GM20000 (cell line): ENCODE measurements at regions not wholly inside any gene's neighbourhood (a gene's known extent, or its start where the extent isn't known, plus 50 kb on each side); places are given as distances from the start of the nearest gene placed in this dataset.

ENCODE experiments used
- DNase-seq: peaks from one replicate; pipeline ENCODE4 v3.0.0; 2012; ENCODE audit warnings: low spot score
- CTCF ChIP-seq: IDR thresholded peaks from 2 replicates; pipeline ENCODE4 v1.5.1; 2012; ENCODE audit warnings: mild to moderate bottlenecking, control low read depth; ENCODE audit errors: extremely low read depth, missing control alignments

GRCh38 chr2:223235986-223236385, 184.0 kb downstream of the KCNE4 start:
- no peak for TF ChIP-seq CTCF
- no peak for DNase-seq

GRCh38 chr2:223238301-223238700, 186.3 kb downstream of the KCNE4 start:
- no peak for TF ChIP-seq CTCF
- DNase-seq = no peak

GRCh38 chr2:223243233-223243632, 191.2 kb downstream of the KCNE4 start:
- TF ChIP-seq CTCF = no peak
- no peak for DNase-seq

GRCh38 chr2:223247136-223247535, 195.1 kb downstream of the KCNE4 start:
- no peak for DNase-seq
- no peak for TF ChIP-seq CTCF

- TF ChIP-seq CTCF = no peak
- no peak for DNase-seq
Observed at GRCh38 chr2:223251656-223252229, 199.8 kb downstream of the KCNE4 start.

GRCh38 chr2:223260681-223261080, 208.7 kb downstream of the KCNE4 start:
- no peak for DNase-seq
- TF ChIP-seq CTCF = no peak

- no peak for DNase-seq
- no peak for TF ChIP-seq CTCF
Observed at GRCh38 chr2:223262946-223263345, 211.0 kb downstream of the KCNE4 start.
